ENCODE measurements at regions not wholly inside any gene's neighbourhood (a gene's known extent, or its start where the extent isn't known, plus 50 kb on each side); places are given as distances from the start of the nearest gene placed in this dataset.

DNA sequence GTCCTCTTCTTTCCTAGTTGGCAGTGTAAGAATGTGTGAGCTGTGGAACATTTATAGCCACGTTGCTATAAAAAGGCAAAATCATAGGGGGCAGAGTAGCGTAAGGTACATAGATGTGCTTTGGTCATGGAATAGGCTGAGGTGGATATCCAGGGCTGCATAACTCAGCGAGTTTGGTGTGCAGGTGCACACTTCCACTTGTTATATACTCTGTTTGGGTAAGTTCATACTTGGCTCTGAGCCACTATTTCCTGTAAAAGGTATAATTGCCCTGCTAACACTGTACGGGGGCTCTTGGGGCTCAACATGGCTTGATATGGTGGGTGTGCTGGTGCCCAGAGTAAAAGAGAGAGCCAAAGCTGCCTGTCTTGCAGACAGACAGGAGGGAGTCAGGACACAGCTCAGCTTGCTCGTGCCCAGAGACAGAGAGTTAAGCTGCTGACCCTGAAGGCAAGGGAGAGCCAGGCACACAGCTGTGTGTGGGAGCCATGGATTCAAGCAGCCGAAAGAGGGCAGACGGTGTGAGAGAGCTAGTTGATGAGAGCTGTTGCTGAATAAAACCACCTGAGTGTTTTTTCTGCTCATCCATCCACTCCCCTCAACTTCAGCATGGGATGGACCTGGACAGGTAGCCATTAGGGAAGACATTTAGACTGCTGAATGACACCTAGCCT is 126.7 kb downstream of the DKK1 start:
- Histone ChIP-seq H3K4me2 (ENCODE audit: low read length) (no peak overlapping the region), H3K9me2 (ENCODE audit: insufficient read depth) (no peaks in the 10 kb centered on the region), H3K36me3 (ENCODE audit: control insufficient read depth in 1 of 2, insufficient read depth in 2 of 2, low read length in 2 of 2) (no peaks in the 10 kb centered on the region), H3K27ac (ENCODE audit: low read depth, low read length) (peak overlapping the region; percentile 98), H3K9me3 (ENCODE audit: control insufficient read depth in 1 of 2, insufficient read depth in 1 of 2, low read depth in 1 of 2, low read length in 2 of 2) (no peaks in the 10 kb centered on the region), H4K20me1 (ENCODE audit: insufficient read depth) (no peaks in the 10 kb centered on the region), H3K79me2 (ENCODE audit: insufficient read depth, low read length) (no peaks in the 10 kb centered on the region), H3K27me3 (ENCODE audit: insufficient read depth, low read length) (no peaks in the 10 kb centered on the region), H2AFZ (ENCODE audit: low read depth, low read length, poor library complexity, severe bottlenecking) (no peak overlapping the region), H3K4me3 (replicated peaks in 1 of 2; ENCODE audit: low read depth in 1 of 2, low read length in 2 of 2) (no peak overlapping the region), H3K4me1 (ENCODE audit: control insufficient read depth in 1 of 2, insufficient read depth in 2 of 2, low read length in 2 of 2) (peaks cover 49 to 64% of the 10 kb centered on the region in 2 experiments), H3K9ac (ENCODE audit: low read length) (no peak overlapping the region)
- ATAC-seq, result no peak
- no TSS peak for BruUV-seq (replicated peaks)
- TF ChIP-seq TCF7L2 (IDR thresholded peaks at IDR 0.05; ENCODE audit: borderline replicate concordance, extremely low read depth, insufficient read depth, insufficient read length) (peak; percentile 27), ZNF274 (IDR thresholded peaks at IDR 0.05; ENCODE audit: low read depth, low read length) (no peak), SIN3A (IDR thresholded peaks at IDR 0.05; ENCODE audit: low read depth) (no peak), CBX3 (IDR thresholded peaks at IDR 0.05; ENCODE audit: low read depth) (no peak), CEBPB (IDR thresholded peaks at IDR 0.05; ENCODE audit: low read depth) (no peak)
- ChIA-PET CTCF (no interaction called here), RAD21 (ENCODE audit: low non-redundant PET in 1 of 2, low total read pairs in 2 of 2, uncharacterized antibody in 2 of 2, unreplicated experiment in 2 of 2) (no interaction called here), POLR2A (interaction anchor here (1.7 kb wide), 1 partner anchor 127 kb away, joined by 5 read pairs; the partner anchor contains the start of gene DKK1)
- intact Hi-C loops (cut with micrococcal nuclease), result no loop called here
- no peak for DNase-seq (ENCODE audit: low read depth, low spot score)

DNA sequence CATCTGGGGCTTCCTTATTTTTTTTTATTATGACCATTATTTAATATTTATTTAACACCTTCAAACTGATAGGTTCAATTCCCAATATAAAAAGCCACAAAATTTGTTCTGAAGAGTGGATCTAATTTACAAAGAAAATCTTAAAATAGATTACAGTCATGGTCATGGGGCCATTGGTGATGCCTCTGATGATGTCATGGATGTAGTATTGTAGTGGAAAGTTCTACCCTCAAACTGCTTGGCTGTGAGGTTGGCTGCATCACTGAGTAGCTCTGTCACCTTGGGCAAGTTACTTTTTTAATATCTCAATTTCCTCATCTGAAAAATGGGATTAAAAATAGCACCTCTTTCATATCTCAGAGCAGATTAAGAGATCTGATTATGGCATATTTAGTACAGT is 128.5 kb downstream of the DKK1 start:
- no peak for ATAC-seq
- no peaks in the 10 kb centered on the region for H3K79me2 ChIP-seq (ENCODE audit: insufficient read depth, low read length)
- H3K36me3 ChIP-seq (ENCODE audit: control insufficient read depth in 1 of 2, insufficient read depth in 2 of 2, low read length in 2 of 2), result no peaks in the 10 kb centered on the region
- intact Hi-C loops (cut with micrococcal nuclease), result no loop called here
- no peaks in the 10 kb centered on the region for H3K9me2 ChIP-seq (ENCODE audit: insufficient read depth)
- H4K20me1 ChIP-seq (ENCODE audit: insufficient read depth), result no peaks in the 10 kb centered on the region
- ChIA-PET RAD21 (ENCODE audit: low non-redundant PET in 1 of 2, low total read pairs in 2 of 2, uncharacterized antibody in 2 of 2, unreplicated experiment in 2 of 2) (interaction anchor here in 1 of 2 experiments (1.2 kb wide), 1 partner anchor 122 kb away, joined by 3 read pairs; no protein-coding TSS in a partner anchor), CTCF (interaction anchor here (1.0 kb wide), 1 partner anchor 125 kb away, joined by 3 read pairs; no protein-coding TSS in a partner anchor), POLR2A (interaction anchor here (1.1 to 2.4 kb wide), 5 partner anchors 9 to 128 kb away, joined by 4 to 13 read pairs (median 6); partner anchors contain the start of gene DKK1)
- H3K9ac ChIP-seq (ENCODE audit: low read length), result peak overlapping the region; percentile 40; the same call in 1 of the 2 replicates
- H3K9me3 ChIP-seq (ENCODE audit: control insufficient read depth in 1 of 2, insufficient read depth in 1 of 2, low read depth in 1 of 2, low read length in 2 of 2), result no peaks in the 10 kb centered on the region
- no peak for TF ChIP-seq CEBPB (IDR thresholded peaks at IDR 0.05; ENCODE audit: low read depth)
- no peak for TF ChIP-seq TCF7L2 (IDR thresholded peaks at IDR 0.05; ENCODE audit: borderline replicate concordance, extremely low read depth, insufficient read depth, insufficient read length)
- TF ChIP-seq, protein P1, sequence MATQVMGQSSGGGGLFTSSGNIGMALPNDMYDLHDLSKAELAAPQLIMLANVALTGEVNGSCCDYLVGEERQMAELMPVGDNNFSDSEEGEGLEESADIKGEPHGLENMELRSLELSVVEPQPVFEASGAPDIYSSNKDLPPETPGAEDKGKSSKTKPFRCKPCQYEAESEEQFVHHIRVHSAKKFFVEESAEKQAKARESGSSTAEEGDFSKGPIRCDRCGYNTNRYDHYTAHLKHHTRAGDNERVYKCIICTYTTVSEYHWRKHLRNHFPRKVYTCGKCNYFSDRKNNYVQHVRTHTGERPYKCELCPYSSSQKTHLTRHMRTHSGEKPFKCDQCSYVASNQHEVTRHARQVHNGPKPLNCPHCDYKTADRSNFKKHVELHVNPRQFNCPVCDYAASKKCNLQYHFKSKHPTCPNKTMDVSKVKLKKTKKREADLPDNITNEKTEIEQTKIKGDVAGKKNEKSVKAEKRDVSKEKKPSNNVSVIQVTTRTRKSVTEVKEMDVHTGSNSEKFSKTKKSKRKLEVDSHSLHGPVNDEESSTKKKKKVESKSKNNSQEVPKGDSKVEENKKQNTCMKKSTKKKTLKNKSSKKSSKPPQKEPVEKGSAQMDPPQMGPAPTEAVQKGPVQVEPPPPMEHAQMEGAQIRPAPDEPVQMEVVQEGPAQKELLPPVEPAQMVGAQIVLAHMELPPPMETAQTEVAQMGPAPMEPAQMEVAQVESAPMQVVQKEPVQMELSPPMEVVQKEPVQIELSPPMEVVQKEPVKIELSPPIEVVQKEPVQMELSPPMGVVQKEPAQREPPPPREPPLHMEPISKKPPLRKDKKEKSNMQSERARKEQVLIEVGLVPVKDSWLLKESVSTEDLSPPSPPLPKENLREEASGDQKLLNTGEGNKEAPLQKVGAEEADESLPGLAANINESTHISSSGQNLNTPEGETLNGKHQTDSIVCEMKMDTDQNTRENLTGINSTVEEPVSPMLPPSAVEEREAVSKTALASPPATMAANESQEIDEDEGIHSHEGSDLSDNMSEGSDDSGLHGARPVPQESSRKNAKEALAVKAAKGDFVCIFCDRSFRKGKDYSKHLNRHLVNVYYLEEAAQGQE (IDR thresholded peaks at IDR 0.05; ENCODE audit: low read depth), result no peak
- TF ChIP-seq RAD21 (IDR thresholded peaks at IDR 0.05; ENCODE audit: low read depth), result no peak
- no TSS peak for BruUV-seq (replicated peaks)
- DNase-seq (ENCODE audit: low read depth, low spot score), result no peak
- H3K27ac ChIP-seq (ENCODE audit: low read depth, low read length), result peak overlapping the region; percentile 98
- H2AFZ ChIP-seq (ENCODE audit: low read depth, low read length, poor library complexity, severe bottlenecking), result peak overlapping the region; percentile 78
- H3K4me3 ChIP-seq (replicated peaks in 1 of 2; ENCODE audit: low read depth in 1 of 2, low read length in 2 of 2), result no peak overlapping the region
- H3K27me3 ChIP-seq (ENCODE audit: insufficient read depth, low read length), result no peaks in the 10 kb centered on the region
- H3K4me2 ChIP-seq (ENCODE audit: low read length), result peak overlapping the region; percentile 54; the same call in 1 of the 2 replicates
- peaks cover 47 to 68% of the 10 kb centered on the region in 2 experiments for H3K4me1 ChIP-seq (ENCODE audit: control insufficient read depth in 1 of 2, insufficient read depth in 2 of 2, low read length in 2 of 2)

All from HCT116 (cell line).